SK-N-MC (cell line): ENCODE measurements at regions not wholly inside any gene's neighbourhood (a gene's known extent, or its start where the extent isn't known, plus 50 kb on each side); places are given as distances from the start of the nearest gene placed in this dataset.

ENCODE experiments used
- DNase-seq: peaks from one replicate; pipeline ENCODE4 v3.0.0-alpha.2; 2011; ENCODE audit warnings: low read depth, low spot score
- H3K27ac ChIP-seq: fragments of 200-600 bp; sonication (generic); 2 replicates; pipeline ENCODE4 v1.5.1; 2016; ENCODE audit warnings: mixed run types
- H3K36me3 ChIP-seq: fragments of 200-600 bp; sonication (generic); 2 replicates; pipeline ENCODE4 v1.6.1; 2017; ENCODE audit warnings: antibody characterized with exemption, low read length, mixed read lengths; ENCODE audit not compliant: insufficient read depth
- H3K4me3 ChIP-seq: fragments of 200-600 bp; sonication (generic); 2 replicates; pipeline ENCODE4 v1.5.1; 2016
- H3K9ac ChIP-seq: fragments of 200-600 bp; sonication (generic); 2 replicates; pipeline ENCODE4 v1.8.0; 2017; ENCODE audit warnings: mixed run types, mixed read lengths; ENCODE audit not compliant: insufficient read length
- H3K9me3 ChIP-seq: fragments of 200-600 bp; sonication (generic); 2 replicates; pipeline ENCODE4 v1.6.1; 2017; ENCODE audit warnings: low read depth, mild to moderate bottlenecking, antibody characterized with exemption, low read length, moderate library complexity, mixed read lengths
- EZH2 ChIP-seq: fragments of 200-600 bp; sonication (generic); IDR thresholded peaks from one replicate; pipeline ENCODE4 v1.6.1; 2017; ENCODE audit warnings: antibody characterized with exemption
- FOXP2 ChIP-seq: optimal IDR thresholded peaks from 2 replicates; pipeline ENCODE3; 2011; ENCODE audit warnings: mild to moderate bottlenecking, moderate library complexity; ENCODE audit not compliant: insufficient read depth; ENCODE audit errors: extremely low read length, control extremely low read depth
- POLR2AphosphoS5 ChIP-seq: IDR thresholded peaks from 2 replicates; pipeline ENCODE4 v1.6.1; 2012; ENCODE audit warnings: mild to moderate bottlenecking, low read depth, low read length, borderline replicate concordance

GRCh38 chr7:125462615-125463014, 533.0 kb upstream of the POT1 start:
- Histone ChIP-seq H3K27ac (no peak overlapping the region), H3K36me3 (no peaks in the 10 kb centered on the region), H3K9ac (no peak overlapping the region), H3K4me3 (no peak overlapping the region), H3K9me3 (no peaks in the 10 kb centered on the region)
- no peak for TF ChIP-seq FOXP2
- TF ChIP-seq POLR2AphosphoS5: no peak
- TF ChIP-seq EZH2: no peak
- DNase-seq: no peak

- no peak overlapping the region for H3K27ac ChIP-seq
- TF ChIP-seq FOXP2 (no peak), EZH2 (no peak), POLR2AphosphoS5 (no peak)
Measured at GRCh38 chr7:125459038-125459437, 529.4 kb upstream of the POT1 start.

GRCh38 chr7:125450749-125451148, 521.1 kb upstream of the POT1 start:
- H3K9ac ChIP-seq: no peak overlapping the region
- no peak overlapping the region for H3K4me3 ChIP-seq
- no peak overlapping the region for H3K27ac ChIP-seq
- TF ChIP-seq POLR2AphosphoS5 (no peak), EZH2 (no peak), FOXP2 (no peak)
- no peaks in the 10 kb centered on the region for H3K36me3 ChIP-seq
- H3K9me3 ChIP-seq: no peaks in the 10 kb centered on the region
- DNase-seq: no peak

More at GRCh38 chr7:125459038-125459437, 529.4 kb upstream of the POT1 start:
- Histone ChIP-seq H3K4me3 (no peak overlapping the region), H3K36me3 (no peaks in the 10 kb centered on the region), H3K9ac (no peak overlapping the region), H3K9me3 (no peaks in the 10 kb centered on the region)
- DNase-seq: no peak

GRCh38 chr7:125445836-125446235, 516.2 kb upstream of the POT1 start:
- Histone ChIP-seq H3K36me3 (no peaks in the 10 kb centered on the region), H3K27ac (no peak overlapping the region), H3K9ac (no peak overlapping the region), H3K4me3 (no peak overlapping the region), H3K9me3 (no peaks in the 10 kb centered on the region)
- no peak for DNase-seq
- no peak for TF ChIP-seq POLR2AphosphoS5
- no peak for TF ChIP-seq EZH2
- no peak for TF ChIP-seq FOXP2

GRCh38 chr7:125444864-125445263, 515.2 kb upstream of the POT1 start:
- no peaks in the 10 kb centered on the region for H3K36me3 ChIP-seq
- DNase-seq: no peak
- no peak overlapping the region for H3K27ac ChIP-seq
- no peak overlapping the region for H3K4me3 ChIP-seq
- 0 out of 2 replicates have a peak, but pooled peaks cover 2% of the 10 kb centered on the region for H3K9me3 ChIP-seq
- TF ChIP-seq EZH2 (no peak), POLR2AphosphoS5 (no peak), FOXP2 (no peak)
- no peak overlapping the region for H3K9ac ChIP-seq

GRCh38 chr7:125436220-125436619, 506.6 kb upstream of the POT1 start:
- DNase-seq: no peak
- no peaks in the 10 kb centered on the region for H3K36me3 ChIP-seq
- no peak overlapping the region for H3K9ac ChIP-seq
- no peak overlapping the region for H3K27ac ChIP-seq
- H3K9me3 ChIP-seq: 0 out of 2 replicates have a peak, but pooled peaks cover 2% of the 10 kb centered on the region
- no peak overlapping the region for H3K4me3 ChIP-seq
- TF ChIP-seq FOXP2 (no peak), POLR2AphosphoS5 (no peak), EZH2 (no peak)

- no peaks in the 10 kb centered on the region for H3K36me3 ChIP-seq
- TF ChIP-seq POLR2AphosphoS5 (no peak), FOXP2 (no peak), EZH2 (no peak)
- H3K9me3 ChIP-seq: no peaks in the 10 kb centered on the region
- H3K27ac ChIP-seq: no peak overlapping the region
- DNase-seq: no peak
- no peak overlapping the region for H3K9ac ChIP-seq
- H3K4me3 ChIP-seq: no peak overlapping the region
Measured at GRCh38 chr7:125431349-125431748, 501.7 kb upstream of the POT1 start.

- no peak for TF ChIP-seq EZH2
- DNase-seq: no peak
- H3K27ac ChIP-seq: no peak overlapping the region
- H3K4me3 ChIP-seq: no peak overlapping the region
- H3K9me3 ChIP-seq: no peaks in the 10 kb centered on the region
- no peaks in the 10 kb centered on the region for H3K36me3 ChIP-seq
- no peak overlapping the region for H3K9ac ChIP-seq
Measured at GRCh38 chr7:125430013-125430412, 500.4 kb upstream of the POT1 start.

- TF ChIP-seq FOXP2: no peak
- TF ChIP-seq EZH2: no peak
- H3K9ac ChIP-seq: no peak overlapping the region
- no peak overlapping the region for H3K4me3 ChIP-seq
- no peaks in the 10 kb centered on the region for H3K9me3 ChIP-seq
- no peaks in the 10 kb centered on the region for H3K36me3 ChIP-seq
- DNase-seq: no peak
- H3K27ac ChIP-seq: no peak overlapping the region
Measured at GRCh38 chr7:125427676-125428075, 498.1 kb upstream of the POT1 start.
